Panc1 (cell line): ENCODE measurements at regions not wholly inside any gene's neighbourhood (a gene's known extent, or its start where the extent isn't known, plus 50 kb on each side); places are given as distances from the start of the nearest gene placed in this dataset.

ENCODE experiments used
- ATAC-seq: fragments of 200-7000 bp; cut with Tn5 transposase; 2 replicates; pipeline ENCODE4 v1.9.1; 2020; ENCODE audit warnings: mild to moderate bottlenecking, moderate library complexity
- BruUV-seq: library from RNA; stranded (reverse); fragments of 400-500 nt; replicated peaks from 2 replicates; lab custom pipeline; 2021; lab: Mats Ljungman, UMichigan
- CTCF ChIA-PET: fragments of 300-600 bp; sonication (Branson Sonifier 250); formaldehyde crosslinking; loops from one replicate; lab custom pipeline; 2022; ENCODE audit warnings: antibody characterized with exemption; lab: Charles Lee
- POLR2A ChIA-PET: fragments of 300-600 bp; sonication (Branson Sonifier 250); formaldehyde crosslinking; loops from one replicate; lab custom pipeline; 2022; ENCODE audit warnings: antibody characterized with exemption; lab: Charles Lee
- DNase-seq: peaks from one replicate; pipeline ENCODE4 v3.0.0-alpha.2; 2010; ENCODE audit warnings: low read depth, low spot score
- H3K27ac ChIP-seq: 2 replicates; pipeline ENCODE4 v1.5.1; 2011; ENCODE audit warnings: mild to moderate bottlenecking, low read length, inconsistent platforms
- H3K27me3 ChIP-seq: fragments of 200-500 bp; sonication (Bioruptor generic); 2 replicates; pipeline ENCODE4 v1.6.0; 2014; ENCODE audit warnings: low read length, inconsistent platforms; ENCODE audit not compliant: control insufficient read depth, insufficient read depth
- H3K36me3 ChIP-seq: fragments of 200-500 bp; sonication (Bioruptor generic); 2 replicates; pipeline ENCODE4 v1.5.1; 2014; ENCODE audit warnings: inconsistent platforms, mild to moderate bottlenecking, low read length, moderate library complexity; ENCODE audit not compliant: control insufficient read depth, insufficient read depth
- H3K4me1 ChIP-seq: 2 replicates; pipeline ENCODE4 v1.5.1; 2011; ENCODE audit warnings: inconsistent platforms, mild to moderate bottlenecking, low read length, moderate library complexity; ENCODE audit not compliant: control insufficient read depth, insufficient read depth
- H3K4me3 ChIP-seq, 2 experiments: 2 replicates each; pipeline ENCODE4 v1.5.1; 2011 to 2012; ENCODE audit warnings: low read depth in 2 of 2, low read length in 2 of 2, mild to moderate bottlenecking in 2 of 2, inconsistent platforms in 1 of 2, moderate library complexity in 1 of 2
- H3K9me3 ChIP-seq: fragments of 200-500 bp; sonication (Bioruptor generic); 2 replicates; pipeline ENCODE4 v1.5.1; 2014; ENCODE audit warnings: low read depth, mild to moderate bottlenecking, inconsistent platforms, low read length, moderate library complexity; ENCODE audit not compliant: control insufficient read depth, insufficient read depth
- CTCF ChIP-seq: fragments of 450-650 bp; IDR thresholded peaks from 2 replicates; pipeline ENCODE4 v1.5.1; 2017; ENCODE audit warnings: mild to moderate bottlenecking
- POLR2AphosphoS5 ChIP-seq: IDR thresholded peaks from 2 replicates; pipeline ENCODE4 v1.6.1; 2012; ENCODE audit warnings: mild to moderate bottlenecking, low read depth, low read length, moderate library complexity
- REST ChIP-seq, 2 experiments: IDR thresholded peaks; 2 replicates each; pipeline ENCODE4 v1.6.1; 2011 to 2012; ENCODE audit warnings: low read depth in 2 of 2, control low read depth in 1 of 2, low read length in 1 of 2, mild to moderate bottlenecking in 1 of 2, moderate library complexity in 1 of 2; ENCODE audit not compliant: insufficient read depth in 1 of 2
- SIN3A ChIP-seq: IDR thresholded peaks from 2 replicates; pipeline ENCODE4 v1.6.1; 2012; ENCODE audit warnings: low read depth, mild to moderate bottlenecking, low read length, moderate library complexity, borderline replicate concordance; ENCODE audit not compliant: insufficient read depth
- TCF7L2 ChIP-seq: IDR thresholded peaks from 2 replicates; pipeline ENCODE4 v1.6.1; 2011; ENCODE audit warnings: mild to moderate bottlenecking, low read depth, low read length, inconsistent platforms
- in situ Hi-C: cut with HindIII; loops from 2 replicates; pipeline ENCODE4 v1.10.0; 2016; ENCODE audit warnings: low sequenced_read_pairs, low pct_unique_long_range_greater_than_20kb
- intact Hi-C: fragments of 100-400 bp; cut with micrococcal nuclease; formaldehyde crosslinking; loops from one replicate; pipeline ENCODE4 v1.10.0; 2022; ENCODE audit not compliant: unreplicated experiment

GRCh38 chr2:10217489-10218435 lies 84.9 kb upstream of the HPCAL1 start:
- in situ Hi-C loops (no loop called here), intact Hi-C loops (no loop called here)
- Histone ChIP-seq H3K27me3 (no peaks in the 10 kb centered on the region), H3K4me1 (no peaks in the 10 kb centered on the region), H3K9me3 (no peaks in the 10 kb centered on the region), H3K36me3 (no peaks in the 10 kb centered on the region), H3K4me3 (no peak overlapping the region), H3K27ac (no peak overlapping the region)
- ChIA-PET POLR2A (no interaction called here), CTCF (no interaction called here)
- TF ChIP-seq POLR2AphosphoS5 (no peak), TCF7L2 (no peak), REST (IDR thresholded peaks at IDR 0.05; ENCODE audit: insufficient read depth in 1 of 2, low read depth in 2 of 2, low read length in 1 of 2) (no peak), SIN3A (no peak), CTCF (no peak)
- BruUV-seq: no TSS peak
- ATAC-seq (peak; percentile 43), DNase-seq (no peak)

- BruUV-seq: no TSS peak
- DNase-seq (no peak), ATAC-seq (no peak)
- ChIA-PET POLR2A (interaction anchor here (0.6 kb wide), 1 partner anchor 64 kb away, joined by 13 read pairs; no protein-coding TSS in a partner anchor), CTCF (no interaction called here)
- Histone ChIP-seq H3K9me3 (no peaks in the 10 kb centered on the region), H3K27me3 (no peaks in the 10 kb centered on the region), H3K4me3 (no peak overlapping the region), H3K27ac (no peak overlapping the region), H3K4me1 (no peaks in the 10 kb centered on the region), H3K36me3 (no peaks in the 10 kb centered on the region)
- in situ Hi-C loops: no loop called here
- intact Hi-C loops: no loop called here
- TF ChIP-seq POLR2AphosphoS5 (no peak), SIN3A (no peak), TCF7L2 (no peak), REST (IDR thresholded peaks at IDR 0.05; ENCODE audit: insufficient read depth in 1 of 2, low read depth in 2 of 2, low read length in 1 of 2) (no peak), CTCF (no peak)
Measured at GRCh38 chr2:10220045-10220901, 82.4 kb upstream of the HPCAL1 start.
